K562 (cell line): ENCODE measurements at regions not wholly inside any gene's neighbourhood (a gene's known extent, or its start where the extent isn't known, plus 50 kb on each side); places are given as distances from the start of the nearest gene placed in this dataset.
A peak's percentile ranks its signal among the peaks of the same experiment; 100 is the strongest.

Experiments used
- ATAC-seq: fragments of 200-7000 bp; cut with Tn5 transposase; 3 replicates; pipeline ENCODE4 v1.9.1; 2020; ENCODE audit warnings: moderate library complexity
- BruUV-seq: library from RNA; stranded (reverse); fragments of 400-500 nt; replicated peaks from 2 replicates; lab custom pipeline; 2021; lab: Mats Ljungman, UMichigan
- CTCF ChIA-PET: fragments of 300-600 bp; formaldehyde crosslinking; extraction: SDS; loops from one replicate; lab custom pipeline; 2021; ENCODE audit warnings: low intra/inter-chr PET ratio; lab: Yijun Ruan, JAX
- POLR2A ChIA-PET: fragments of 300-600, 350-650 bp; sonication (Branson Sonifier 250); formaldehyde crosslinking; extraction: SDS; loops from one replicate; lab custom pipeline; 2021; ENCODE audit warnings: antibody characterized with exemption, inconsistent platforms; lab: Yijun Ruan, JAX
- DNase-seq, 4 experiments: peaks; one replicate each; pipeline versions ENCODE4 v3.0.0 to v3.0.0-alpha.2; 2011 to 2018; ENCODE audit warnings: low spot score in 3 of 4, mixed read lengths in 3 of 4; ENCODE audit errors: extremely low read depth in 1 of 4
- FAIRE-seq: peaks from 2 replicates; lab custom pipeline; 2011; peaks lifted over from hg19 to GRCh38; lab: Jason Lieb, UNC
- H2AFZ ChIP-seq: 2 replicates; pipeline ENCODE4 v1.6.0; 2011; ENCODE audit warnings: low read depth, low read length, control low read depth, inconsistent platforms
- H3K27ac ChIP-seq: fragments of 200-600 bp; 3 replicates; pipeline ENCODE4 v1.8.0; 2011; ENCODE audit warnings: low read depth, mild to moderate bottlenecking, control low read depth, inconsistent platforms, low read length, moderate library complexity, mixed read lengths; ENCODE audit errors: extremely low read depth
- H3K27me3 ChIP-seq, 2 experiments: fragments of 300-600 bp in 1 of 2; 2 replicates in 1 of 2; 3 replicates in 1 of 2; pipeline versions ENCODE4 v1.6.0 to v1.8.0; 2011; ENCODE audit warnings: inconsistent platforms in 2 of 2, low read length in 2 of 2, mild to moderate bottlenecking in 1 of 2, mixed read lengths in 1 of 2, moderate library complexity in 1 of 2; ENCODE audit not compliant: control insufficient read depth in 2 of 2, insufficient read depth in 2 of 2
- H3K36me3 ChIP-seq: fragments of 300-600 bp; 3 replicates; pipeline ENCODE4 v1.8.0; 2011; ENCODE audit warnings: mild to moderate bottlenecking, low read length, inconsistent platforms; ENCODE audit not compliant: control insufficient read depth, insufficient read depth
- H3K4me1 ChIP-seq, 2 experiments: fragments of 200-600 bp in 1 of 2; replicated peaks in 1 of 2; 2 replicates in 1 of 2; 3 replicates in 1 of 2; pipeline versions ENCODE4 v1.5.1 to v1.8.0; 2011; ENCODE audit warnings: inconsistent platforms in 2 of 2, low read length in 2 of 2, mild to moderate bottlenecking in 1 of 2, mixed read lengths in 1 of 2, moderate library complexity in 1 of 2; ENCODE audit not compliant: control insufficient read depth in 2 of 2, insufficient read depth in 2 of 2
- H3K4me2 ChIP-seq: 2 replicates; pipeline ENCODE4 v1.6.1; 2011; ENCODE audit warnings: low read length, control low read depth, inconsistent platforms, mixed read lengths; ENCODE audit not compliant: insufficient read depth
- H3K4me3 ChIP-seq: fragments of 200-600 bp; sonication (generic), shearing (Covaris generic); 2 replicates; pipeline ENCODE4 v1.5.1; 2016; ENCODE audit warnings: control low read depth, inconsistent platforms
- H3K79me2 ChIP-seq: fragments of 200-600 bp; 3 replicates; pipeline ENCODE4 v1.8.0; 2011; ENCODE audit warnings: low read length, inconsistent platforms; ENCODE audit not compliant: control insufficient read depth, insufficient read depth
- H3K9ac ChIP-seq, 2 experiments: 2 replicates each; pipeline versions ENCODE4 v1.6.0 to v1.6.1; 2011; ENCODE audit warnings: low read depth in 2 of 2, low read length in 2 of 2, control low read depth in 1 of 2, inconsistent platforms in 1 of 2, mild to moderate bottlenecking in 1 of 2, mixed read lengths in 1 of 2; ENCODE audit not compliant: insufficient read depth in 1 of 2
- H3K9me1 ChIP-seq: one replicate; pipeline ENCODE4 v1.6.0; 2011; ENCODE audit warnings: inconsistent platforms, mild to moderate bottlenecking, low read length, moderate library complexity; ENCODE audit not compliant: control insufficient read depth, insufficient read depth
- H3K9me3 ChIP-seq: replicated peaks from 2 replicates; pipeline ENCODE4 v1.5.1; 2011; ENCODE audit warnings: low read depth, low read length, inconsistent platforms; ENCODE audit not compliant: control insufficient read depth, insufficient read depth
- H4K20me1 ChIP-seq: replicated peaks from 2 replicates; pipeline ENCODE4 v1.6.1; 2011; ENCODE audit warnings: low read length, inconsistent platforms, mixed read lengths; ENCODE audit not compliant: control insufficient read depth, insufficient read depth
- ARNT ChIP-seq, 2 experiments: fragments of 450-650 bp; IDR thresholded peaks; 2 replicates each; pipeline ENCODE4 v1.6.1; 2016; ENCODE audit warnings: mild to moderate bottlenecking in 1 of 2
- C11orf30 ChIP-seq: fragments of 450-650 bp; IDR thresholded peaks from 2 replicates; pipeline ENCODE4 v1.6.1; 2016; ENCODE audit warnings: low read depth, mild to moderate bottlenecking
- MAFF ChIP-seq: IDR thresholded peaks from 2 replicates; pipeline ENCODE4 v1.6.1; 2012; ENCODE audit warnings: low read length, improper control_type of control experiment
- MAFG ChIP-seq: fragments of 450-650 bp; conservative IDR thresholded peaks from 2 replicates; pipeline ENCODE4 v1.6.1; 2016; ENCODE audit warnings: missing genetic modification characterization, missing compliant biosample characterization
- MAFK ChIP-seq: IDR thresholded peaks from 2 replicates; pipeline ENCODE4 v1.6.1; 2011; ENCODE audit warnings: low read length, improper control_type of control experiment
- ZNF316 ChIP-seq: fragments of 450-650 bp; IDR thresholded peaks from 2 replicates; pipeline ENCODE4 v1.6.1; 2016
- WGBS: fragments of 100-300 bp; shearing (Covaris generic); methylation state at CpG from one replicate; pipeline ENCODE4 v1.1.6; 2016; ENCODE audit warnings: low coverage, mixed read lengths; ENCODE audit not compliant: insufficient coverage; ENCODE audit errors: missing lambda C conversion rate; 5-methylcytosine and 5-hydroxymethylcytosine counted together
- in situ Hi-C: fragments of 300-500 bp; cut with MboI; formaldehyde crosslinking; loops from 4 replicates; pipeline ENCODE4 v1.15.0; 2018; ENCODE audit warnings: inconsistent platforms, mixed read lengths
- intact Hi-C: fragments of 100-400 bp; cut with micrococcal nuclease; formaldehyde crosslinking; loops from 2 replicates; pipeline ENCODE4 v1.14.2; 2022
- TF ChIP-seq, protein P1 (sequence below), 2 experiments: fragments of 450-650 bp; formaldehyde crosslinking in 1 of 2; IDR thresholded peaks; 2 replicates each; pipeline versions ENCODE4 v1.4.0 to v1.6.1; 2014 to 2020; ENCODE audit warnings: mild to moderate bottlenecking in 2 of 2, borderline replicate concordance in 1 of 2, low read depth in 1 of 2

DNA sequence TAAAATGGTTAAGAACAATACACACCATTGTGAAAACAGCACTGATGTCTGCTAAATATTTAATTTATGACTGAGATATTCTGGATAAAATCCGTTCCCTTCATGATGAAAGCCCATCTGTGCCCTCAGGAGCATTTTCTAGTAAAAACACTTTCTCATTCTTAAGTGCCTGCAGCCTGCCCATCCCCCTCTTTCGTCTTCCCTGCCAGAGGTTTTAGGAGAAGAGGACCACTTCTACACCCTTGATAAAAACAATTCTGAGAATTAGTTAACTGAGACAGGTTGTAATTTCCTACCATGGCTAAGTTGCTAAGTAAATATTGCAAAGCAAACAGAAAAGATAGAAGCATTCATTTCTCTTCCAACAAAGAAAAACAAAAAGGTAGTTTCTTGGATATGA, 272.6 kb downstream of the ATPSCKMT start (continued):
- TF ChIP-seq, protein P1, sequence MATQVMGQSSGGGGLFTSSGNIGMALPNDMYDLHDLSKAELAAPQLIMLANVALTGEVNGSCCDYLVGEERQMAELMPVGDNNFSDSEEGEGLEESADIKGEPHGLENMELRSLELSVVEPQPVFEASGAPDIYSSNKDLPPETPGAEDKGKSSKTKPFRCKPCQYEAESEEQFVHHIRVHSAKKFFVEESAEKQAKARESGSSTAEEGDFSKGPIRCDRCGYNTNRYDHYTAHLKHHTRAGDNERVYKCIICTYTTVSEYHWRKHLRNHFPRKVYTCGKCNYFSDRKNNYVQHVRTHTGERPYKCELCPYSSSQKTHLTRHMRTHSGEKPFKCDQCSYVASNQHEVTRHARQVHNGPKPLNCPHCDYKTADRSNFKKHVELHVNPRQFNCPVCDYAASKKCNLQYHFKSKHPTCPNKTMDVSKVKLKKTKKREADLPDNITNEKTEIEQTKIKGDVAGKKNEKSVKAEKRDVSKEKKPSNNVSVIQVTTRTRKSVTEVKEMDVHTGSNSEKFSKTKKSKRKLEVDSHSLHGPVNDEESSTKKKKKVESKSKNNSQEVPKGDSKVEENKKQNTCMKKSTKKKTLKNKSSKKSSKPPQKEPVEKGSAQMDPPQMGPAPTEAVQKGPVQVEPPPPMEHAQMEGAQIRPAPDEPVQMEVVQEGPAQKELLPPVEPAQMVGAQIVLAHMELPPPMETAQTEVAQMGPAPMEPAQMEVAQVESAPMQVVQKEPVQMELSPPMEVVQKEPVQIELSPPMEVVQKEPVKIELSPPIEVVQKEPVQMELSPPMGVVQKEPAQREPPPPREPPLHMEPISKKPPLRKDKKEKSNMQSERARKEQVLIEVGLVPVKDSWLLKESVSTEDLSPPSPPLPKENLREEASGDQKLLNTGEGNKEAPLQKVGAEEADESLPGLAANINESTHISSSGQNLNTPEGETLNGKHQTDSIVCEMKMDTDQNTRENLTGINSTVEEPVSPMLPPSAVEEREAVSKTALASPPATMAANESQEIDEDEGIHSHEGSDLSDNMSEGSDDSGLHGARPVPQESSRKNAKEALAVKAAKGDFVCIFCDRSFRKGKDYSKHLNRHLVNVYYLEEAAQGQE (IDR thresholded peaks at IDR 0.05; ENCODE audit: borderline replicate concordance): no peak
- TF ChIP-seq, protein P1 (CRISPR knock-in tag; IDR thresholded peaks at IDR 0.05; ENCODE audit: low read depth): no peak

DNA sequence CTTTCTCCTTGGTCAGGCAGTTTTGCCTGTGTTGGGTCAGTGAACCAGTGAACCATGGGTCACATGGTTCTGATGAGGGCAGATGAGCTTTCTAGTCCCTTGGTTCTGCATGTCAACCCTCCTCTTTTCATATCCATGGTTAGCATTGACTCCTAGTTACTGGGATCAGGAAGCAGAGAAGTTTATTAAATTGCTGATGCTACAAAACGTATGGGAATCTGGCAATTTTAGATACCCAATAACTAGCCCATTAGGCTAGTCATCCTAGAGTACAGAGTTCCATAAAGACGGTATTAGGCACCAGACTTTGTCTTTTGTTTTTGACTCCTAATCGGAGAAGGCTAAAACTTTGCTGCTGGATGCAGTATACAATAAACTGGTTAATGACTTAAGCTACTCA, 273.1 kb downstream of the ATPSCKMT start:
- BruUV-seq: no TSS peak
- peak; percentile 54 for TF ChIP-seq MAFF
- TF ChIP-seq MAFK: 0 out of 2 replicates have a peak, but pooled peaks have one; percentile 14
- TF ChIP-seq C11orf30: peak; percentile 56; the same call in 1 of the 2 replicates
- peak; percentile 81 for TF ChIP-seq ZNF316
- no peak for TF ChIP-seq ARNT (IDR thresholded peaks at IDR 0.05)
- peak; percentile 52 for TF ChIP-seq MAFG (tag)
- 1% methylated on average over 3 of the region's 3 CpGs for WGBS
- intact Hi-C loops: no loop called here
- Histone ChIP-seq H4K20me1 (no peaks in the 10 kb centered on the region), H3K4me1 (no peaks in the 10 kb centered on the region), H3K9ac (no peak overlapping the region), H3K79me2 (no peaks in the 10 kb centered on the region), H3K27me3 (no peaks in the 10 kb centered on the region), H3K9me1 (no peaks in the 10 kb centered on the region), H3K4me3 (no peak overlapping the region), H3K36me3 (no peaks in the 10 kb centered on the region), H3K27ac (no peak overlapping the region), H3K9me3 (no peaks in the 10 kb centered on the region), H2AFZ (no peak overlapping the region), H3K4me2 (no peak overlapping the region)
- DNase-seq: no peak
- no peak for FAIRE-seq
- in situ Hi-C loops: no loop called here
- ChIA-PET POLR2A (no interaction called here), CTCF (no interaction called here)
- ATAC-seq: no peak
